PFSK-1 (cell line): ENCODE measurements at regions not wholly inside any gene's neighbourhood (a gene's known extent, or its start where the extent isn't known, plus 50 kb on each side); places are given as distances from the start of the nearest gene placed in this dataset.

ENCODE experiments used
- FOXP2 ChIP-seq: optimal IDR thresholded peaks from 2 replicates; pipeline ENCODE3; 2011; ENCODE audit warnings: borderline replicate concordance, control low read depth, inconsistent platforms; ENCODE audit not compliant: insufficient read depth; ENCODE audit errors: extremely low read length, extremely low read depth
- POLR2AphosphoS5 ChIP-seq: IDR thresholded peaks from 2 replicates; pipeline ENCODE4 v1.6.1; 2012; ENCODE audit warnings: low read depth, mild to moderate bottlenecking, control low read depth, low read length, moderate library complexity
- REST ChIP-seq, 2 experiments: IDR thresholded peaks; 2 replicates each; pipeline versions ENCODE4 v1.6.1 to v1.8.0; 2011 to 2012; ENCODE audit warnings: low read depth in 2 of 2, low read length in 2 of 2, control low read depth in 1 of 2, inconsistent platforms in 1 of 2, mild to moderate bottlenecking in 1 of 2, moderate library complexity in 1 of 2; ENCODE audit not compliant: insufficient read depth in 1 of 2
- SIN3A ChIP-seq: IDR thresholded peaks from 2 replicates; pipeline ENCODE4 v1.6.1; 2012; ENCODE audit warnings: mild to moderate bottlenecking, low read length, moderate library complexity, borderline replicate concordance; ENCODE audit not compliant: insufficient read depth
- TAF1 ChIP-seq: IDR thresholded peaks from 2 replicates; pipeline ENCODE4 v1.6.1; 2012; ENCODE audit warnings: low read length, control low read depth, borderline replicate concordance; ENCODE audit not compliant: insufficient read depth

- no peak for TF ChIP-seq REST (IDR thresholded peaks at IDR 0.05; ENCODE audit: insufficient read depth in 1 of 2, low read depth in 2 of 2, low read length in 2 of 2)
- TF ChIP-seq TAF1, result no peak
- TF ChIP-seq POLR2AphosphoS5, result no peak
- TF ChIP-seq SIN3A, result no peak
- no peak for TF ChIP-seq FOXP2
These were observed 754.4 kb upstream of the RAG2 start for GRCh38 chr11:37352485-37352884.

GRCh38 chr11:37343290-37343689, 745.3 kb upstream of the RAG2 start:
- TF ChIP-seq REST (IDR thresholded peaks at IDR 0.05; ENCODE audit: insufficient read depth in 1 of 2, low read depth in 2 of 2, low read length in 2 of 2) (no peak), FOXP2 (no peak), SIN3A (no peak), POLR2AphosphoS5 (no peak), TAF1 (no peak)

- TF ChIP-seq TAF1, result no peak
- TF ChIP-seq FOXP2, result no peak
- TF ChIP-seq SIN3A, result no peak
- TF ChIP-seq POLR2AphosphoS5, result no peak
- no peak for TF ChIP-seq REST (IDR thresholded peaks at IDR 0.05; ENCODE audit: insufficient read depth in 1 of 2, low read depth in 2 of 2, low read length in 2 of 2)
These were observed 738.4 kb upstream of the RAG2 start for GRCh38 chr11:37336401-37336800.

GRCh38 chr11:37333345-37333744, 735.3 kb upstream of the RAG2 start:
- TF ChIP-seq TAF1 (no peak), POLR2AphosphoS5 (no peak), FOXP2 (no peak), REST (IDR thresholded peaks at IDR 0.05; ENCODE audit: insufficient read depth in 1 of 2, low read depth in 2 of 2, low read length in 2 of 2) (no peak), SIN3A (no peak)

GRCh38 chr11:37323843-37324242, 725.8 kb upstream of the RAG2 start:
- TF ChIP-seq FOXP2, result no peak
- TF ChIP-seq TAF1, result no peak
- TF ChIP-seq SIN3A, result no peak
- no peak for TF ChIP-seq POLR2AphosphoS5
- no peak for TF ChIP-seq REST (IDR thresholded peaks at IDR 0.05; ENCODE audit: insufficient read depth in 1 of 2, low read depth in 2 of 2, low read length in 2 of 2)
